Pancreas (tissue), 10 donors: ENCODE measurements at regions not wholly inside any gene's neighbourhood (a gene's known extent, or its start where the extent isn't known, plus 50 kb on each side); places are given as distances from the start of the nearest gene placed in this dataset.

Source experiments
- ATAC-seq, 4 donors: fragments of 200-7000 bp; cut with Tn5 transposase; one replicate each; pipeline versions ENCODE4 v1.8.0 to v1.9.1; 2020; ENCODE audit warnings: mild to moderate bottlenecking in 4 of 4, moderate library complexity in 4 of 4
- DNase-seq, 6 donors: peaks; one replicate each; pipeline ENCODE4 v3.0.0-alpha.2; 2020
- FAIRE-seq: peaks from 2 replicates; lab custom pipeline; 2012; peaks lifted over from hg19 to GRCh38; lab: Jason Lieb, UNC
- H3K27ac ChIP-seq, 4 donors: fragments of 200-600 bp; sonication (generic); 1 replicate in 3 of 4; 2 replicates in 1 of 4; pipeline versions ENCODE4 v1.5.0 to v1.8.0; 2020
- H3K27me3 ChIP-seq, 4 donors: fragments of 200-600 bp; one replicate each; pipeline ENCODE4 v1.8.0; 2021
- H3K36me3 ChIP-seq, 3 donors: fragments of 200-600 bp; sonication (generic) in 1 of 3; one replicate each; pipeline versions ENCODE4 v1.5.0 to v1.8.0; 2020 to 2021
- H3K4me1 ChIP-seq, 3 donors: fragments of 200-600 bp; one replicate each; pipeline ENCODE4 v1.8.0; 2021
- H3K4me3 ChIP-seq, 4 donors: fragments of 200-600 bp; sonication (generic) in 2 of 4; one replicate each; pipeline versions ENCODE4 v1.5.0 to v1.8.0; 2020 to 2021
- H3K9me3 ChIP-seq, 4 donors: fragments of 200-600 bp; one replicate each; pipeline ENCODE4 v1.8.0; 2021
- CTCF ChIP-seq, 4 donors: fragments of 200-600 bp; sonication (generic) in 3 of 4; IDR thresholded peaks; one replicate each; pipeline versions ENCODE4 v1.5.0 to v1.8.0; 2021; ENCODE audit warnings: antibody characterized with exemption in 4 of 4
- WGBS, 2 donors: extraction: QIAGEN DNeasy Blood & Tissue Kit; methylation state at CpG; one replicate each; pipeline ENCODE4 v1.1.7; 2013; 5-methylcytosine and 5-hydroxymethylcytosine counted together
- intact Hi-C, 3 donors: fragments of 100-400 bp; cut with DNase I; formaldehyde crosslinking; loops; one replicate each; pipeline versions ENCODE4 v1.11.1 to v1.14.2; 2022
- donor health status: healthy with polysubstance abuse.
- donor health status: DM: no; HTN: no; CAD: no; lungs with moderate emphysema.
- donor health status: DM: no; HTN: no; CAD: no.
- donor health status: control.
- donor health status: control.
- donor health status: Bipolar disorder and iron deficiency.
- donor health status: DM: yes; HTN: yes; CAD: no.
- donor health status: DM: no; HTN: no; CAD: no.
- donor health status: DM: no; HTN: no; CAD: no.
- donor health status: DM: yes; HTN: yes; CAD: no.

- no peak for ATAC-seq
- Histone ChIP-seq H3K4me3 (no peak overlapping the region), H3K9me3 (no peaks in the 10 kb centered on the region), H3K4me1 (no peaks in the 10 kb centered on the region), H3K36me3 (no peaks in the 10 kb centered on the region), H3K27me3 (no peaks in the 10 kb centered on the region), H3K27ac (no peak overlapping the region)
- no peak for FAIRE-seq
- no peak for TF ChIP-seq CTCF (IDR thresholded peaks at IDR 0.05)
- WGBS, 2 donors: 50 to 73% methylated on average over 3 of the region's 3 CpGs
- intact Hi-C loops: no loop called here
- DNase-seq: no peak
These were observed 210.0 kb upstream of the DAB1 start for GRCh38 chr1:57633881-57634280.

GRCh38 chr1:57633056-57633455 is 209.2 kb upstream of the DAB1 start:
- no peak overlapping the region for H3K4me3 ChIP-seq
- H3K36me3 ChIP-seq: no peaks in the 10 kb centered on the region
- FAIRE-seq (no peak), DNase-seq (no peak), ATAC-seq (no peak)
- intact Hi-C loops: no loop called here
- H3K9me3 ChIP-seq: no peaks in the 10 kb centered on the region
- no peaks in the 10 kb centered on the region for H3K4me1 ChIP-seq
- no peak for TF ChIP-seq CTCF (IDR thresholded peaks at IDR 0.05)
- WGBS, 2 donors: 30 to 57% methylated on average over 4 of the region's 4 CpGs
- no peak overlapping the region for H3K27ac ChIP-seq
- H3K27me3 ChIP-seq: no peaks in the 10 kb centered on the region

GRCh38 chr1:57632401-57632800 is 208.5 kb upstream of the DAB1 start:
- FAIRE-seq: no peak
- WGBS, 2 donors: 48 to 68% methylated on average over 3 of the region's 3 CpGs
- H3K27ac ChIP-seq: no peak overlapping the region
- no peak for DNase-seq
- no peaks in the 10 kb centered on the region for H3K36me3 ChIP-seq
- intact Hi-C loops: no loop called here
- no peaks in the 10 kb centered on the region for H3K4me1 ChIP-seq
- no peak for TF ChIP-seq CTCF (IDR thresholded peaks at IDR 0.05)
- H3K27me3 ChIP-seq: no peaks in the 10 kb centered on the region
- H3K9me3 ChIP-seq: no peaks in the 10 kb centered on the region
- ATAC-seq: no peak
- H3K4me3 ChIP-seq: no peak overlapping the region

- intact Hi-C loops: no loop called here
- DNase-seq (no peak), ATAC-seq (no peak), FAIRE-seq (no peak)
- no peak for TF ChIP-seq CTCF (IDR thresholded peaks at IDR 0.05)
- H3K27ac ChIP-seq: no peak overlapping the region
- H3K9me3 ChIP-seq: no peaks in the 10 kb centered on the region
- H3K27me3 ChIP-seq: no peaks in the 10 kb centered on the region
- H3K4me3 ChIP-seq: no peak overlapping the region
- no peaks in the 10 kb centered on the region for H3K4me1 ChIP-seq
- no peaks in the 10 kb centered on the region for H3K36me3 ChIP-seq
These were observed 203.8 kb upstream of the DAB1 start for GRCh38 chr1:57627612-57628011.

GRCh38 chr1:57623791-57624538 is 200.1 kb upstream of the DAB1 start:
- FAIRE-seq: no peak

More at GRCh38 chr1:57623791-57624538, 200.1 kb upstream of the DAB1 start:
- no peak for TF ChIP-seq CTCF (IDR thresholded peaks at IDR 0.05)
- H3K4me3 ChIP-seq: no peak overlapping the region
- intact Hi-C loops: no loop called here
- H3K27ac ChIP-seq: no peak overlapping the region
- ATAC-seq (no peak), DNase-seq (no peak)
- H3K27me3 ChIP-seq: no peaks in the 10 kb centered on the region
- H3K36me3 ChIP-seq: no peaks in the 10 kb centered on the region
- H3K4me1 ChIP-seq: no peaks in the 10 kb centered on the region
- 60 to 66% methylated on average over 3 of the region's 3 CpGs for WGBS, 2 donors
- H3K9me3 ChIP-seq: no peaks in the 10 kb centered on the region
